Testis (tissue), 2 donors: ENCODE measurements at regions not wholly inside any gene's neighbourhood (a gene's known extent, or its start where the extent isn't known, plus 50 kb on each side); places are given as distances from the start of the nearest gene placed in this dataset.

Experiments used
- DNase-seq: peaks from one replicate; pipeline ENCODE4 v3.0.0-alpha.2; 2019
- H3K27ac ChIP-seq, 2 donors: fragments of 200-600 bp; sonication (generic); one replicate each; pipeline ENCODE4 v1.5.1; 2019
- H3K27me3 ChIP-seq: fragments of 200-600 bp; sonication (generic); one replicate; pipeline ENCODE4 v1.5.1; 2019
- H3K36me3 ChIP-seq: fragments of 200-600 bp; sonication (generic); one replicate; pipeline ENCODE4 v1.5.1; 2017; ENCODE audit warnings: low read depth; ENCODE audit errors: missing control alignments
- H3K4me1 ChIP-seq: fragments of 200-600 bp; sonication (generic); one replicate; pipeline ENCODE4 v1.5.1; 2019
- H3K4me3 ChIP-seq, 2 donors: fragments of 200-600 bp; sonication (generic); one replicate each; pipeline ENCODE4 v1.5.1; 2017 to 2019
- H3K9me3 ChIP-seq: fragments of 200-600 bp; sonication (generic); one replicate; pipeline ENCODE4 v1.5.1; 2017
- CTCF ChIP-seq, 3 experiments: fragments of 450-650 bp in 2 of 3; fragments of 200-600 bp in 1 of 3; sonication (generic) in 1 of 3; IDR thresholded peaks; one replicate each; pipeline ENCODE4 v1.5.1; 2016 to 2019; ENCODE audit warnings: antibody characterized with exemption in 3 of 3, mild to moderate bottlenecking in 2 of 3, moderate library complexity in 1 of 3
- POLR2A ChIP-seq: fragments of 450-650 bp; IDR thresholded peaks from one replicate; pipeline ENCODE4 v1.6.1; 2017; ENCODE audit warnings: antibody characterized with exemption, mild to moderate bottlenecking, moderate library complexity
- WGBS, 2 donors: methylation state at CpG; one replicate each; pipeline ENCODE4 v1.1.5; 2018; 5-methylcytosine and 5-hydroxymethylcytosine counted together
- intact Hi-C: fragments of 100-400 bp; cut with DNase I; formaldehyde crosslinking; loops from one replicate; pipeline ENCODE4 v1.15.1; 2023; ENCODE audit warnings: low total_unique reads

GRCh38 chr3:106635271-106635670, 742.0 kb upstream of the CCDC54 start:
- no peaks in the 10 kb centered on the region for H3K4me1 ChIP-seq
- H3K4me3 ChIP-seq, result no peak overlapping the region
- H3K36me3 ChIP-seq, result no peaks in the 10 kb centered on the region
- no peak for DNase-seq
- no peak for TF ChIP-seq POLR2A
- no peak for TF ChIP-seq CTCF (IDR thresholded peaks at IDR 0.05)
- intact Hi-C loops, result no loop called here
- H3K9me3 ChIP-seq, result no peaks in the 10 kb centered on the region
- WGBS, 2 donors, result 92% methylated on average over 3 of the region's 3 CpGs
- no peaks in the 10 kb centered on the region for H3K27me3 ChIP-seq
- no peak overlapping the region for H3K27ac ChIP-seq

GRCh38 chr3:106635826-106636225, 741.4 kb upstream of the CCDC54 start:
- 69 to 73% methylated on average over 3 of the region's 3 CpGs for WGBS, 2 donors
- Histone ChIP-seq H3K27ac (no peak overlapping the region), H3K9me3 (no peaks in the 10 kb centered on the region), H3K36me3 (no peaks in the 10 kb centered on the region), H3K4me3 (no peak overlapping the region), H3K4me1 (no peaks in the 10 kb centered on the region), H3K27me3 (no peaks in the 10 kb centered on the region)
- TF ChIP-seq POLR2A (no peak), CTCF (IDR thresholded peaks at IDR 0.05) (no peak)
- intact Hi-C loops, result no loop called here
- no peak for DNase-seq

- DNase-seq, result no peak
- WGBS, 2 donors, result 67 to 77% methylated on average over 1 of the region's 1 CpG
- intact Hi-C loops, result no loop called here
- TF ChIP-seq POLR2A (no peak), CTCF (IDR thresholded peaks at IDR 0.05) (no peak)
- H3K9me3 ChIP-seq, result no peaks in the 10 kb centered on the region
- H3K27ac ChIP-seq, result no peak overlapping the region
- H3K27me3 ChIP-seq, result no peaks in the 10 kb centered on the region
- H3K36me3 ChIP-seq, result no peaks in the 10 kb centered on the region
- H3K4me3 ChIP-seq, result no peak overlapping the region
- H3K4me1 ChIP-seq, result no peaks in the 10 kb centered on the region
These were observed 736.9 kb upstream of the CCDC54 start for GRCh38 chr3:106640353-106640752.

GRCh38 chr3:106642161-106642560, 735.1 kb upstream of the CCDC54 start:
- Histone ChIP-seq H3K27ac (no peak overlapping the region), H3K36me3 (no peaks in the 10 kb centered on the region), H3K9me3 (no peaks in the 10 kb centered on the region), H3K4me3 (no peak overlapping the region), H3K27me3 (no peaks in the 10 kb centered on the region), H3K4me1 (no peaks in the 10 kb centered on the region)
- intact Hi-C loops, result no loop called here
- TF ChIP-seq POLR2A (no peak), CTCF (IDR thresholded peaks at IDR 0.05) (no peak)
- no peak for DNase-seq

GRCh38 chr3:106643684-106644161, 733.5 kb upstream of the CCDC54 start:
- H3K27me3 ChIP-seq, result no peaks in the 10 kb centered on the region
- no peaks in the 10 kb centered on the region for H3K9me3 ChIP-seq
- peak overlapping the region; percentile 20 to 43 for H3K4me3 ChIP-seq
- H3K27ac ChIP-seq, result no peak overlapping the region
- H3K36me3 ChIP-seq, result no peaks in the 10 kb centered on the region
- WGBS, 2 donors, result 32 to 94% methylated on average over 10 to 33 of the region's 33 CpGs
- intact Hi-C loops, result no loop called here
- TF ChIP-seq POLR2A (no peak), CTCF (IDR thresholded peaks at IDR 0.05) (no peak)
- no peak for DNase-seq
- H3K4me1 ChIP-seq, result no peaks in the 10 kb centered on the region
